ENCODE measurements at regions not wholly inside any gene's neighbourhood (a gene's known extent, or its start where the extent isn't known, plus 50 kb on each side); places are given as distances from the start of the nearest gene placed in this dataset.

- Histone ChIP-seq H3K36me3 (ENCODE audit: insufficient read depth, low read length, poor library complexity, severe bottlenecking) (no peaks in the 10 kb centered on the region), H3K4me3 (ENCODE audit: low read depth, low read length, poor library complexity, severe bottlenecking) (no peak overlapping the region), H3K27me3 (replicated peaks; ENCODE audit: insufficient read depth, low read depth, low read length, poor library complexity) (no peaks in the 10 kb centered on the region), H3K27ac (ENCODE audit: low read depth, low read length, poor library complexity, severe bottlenecking) (no peak overlapping the region), H3K4me1 (ENCODE audit: insufficient read depth, low read length, poor library complexity, severe bottlenecking) (peaks cover 10% of the 10 kb centered on the region), H3K9me3 (ENCODE audit: low read depth, low read length, poor library complexity, severe bottlenecking) (no peaks in the 10 kb centered on the region)
- ChIA-PET POLR2A (ENCODE audit: low non-redundant PET) (no interaction called here), CTCF (no interaction called here)
- TF ChIP-seq EZH2 (IDR thresholded peaks at IDR 0.05; ENCODE audit: borderline replicate concordance, low read depth, low read length, poor library complexity, severe bottlenecking) (no peak), CTCF (conservative IDR thresholded peaks at IDR 0.05; ENCODE audit: low read depth, low read length) (no peak)
- intact Hi-C loops (cut with micrococcal nuclease; ENCODE audit: unreplicated experiment), result no loop called here
- DNase-seq (ENCODE audit: low spot score), result no peak
- no TSS peak for BruUV-seq (replicated peaks)
Observed at GRCh38 chr10:78178397-78178796, 144.7 kb downstream of the RPS24 start.

GRCh38 chr10:78178940-78179339, 145.3 kb downstream of the RPS24 start:
- DNase-seq (ENCODE audit: low spot score), result peak; percentile 26
- ChIA-PET CTCF (no interaction called here), POLR2A (ENCODE audit: low non-redundant PET) (no interaction called here)

GRCh38 chr10:78179886-78180705, 146.4 kb downstream of the RPS24 start:
- no peaks in the 10 kb centered on the region for H3K9me3 ChIP-seq (ENCODE audit: low read depth, low read length, poor library complexity, severe bottlenecking)
- peaks cover 10% of the 10 kb centered on the region for H3K4me1 ChIP-seq (ENCODE audit: insufficient read depth, low read length, poor library complexity, severe bottlenecking)
- H3K4me3 ChIP-seq (ENCODE audit: low read depth, low read length, poor library complexity, severe bottlenecking), result no peak overlapping the region
- no peak overlapping the region for H3K27ac ChIP-seq (ENCODE audit: low read depth, low read length, poor library complexity, severe bottlenecking)
- ChIA-PET CTCF (no interaction called here), POLR2A (ENCODE audit: low non-redundant PET) (no interaction called here)
- no peak for DNase-seq (ENCODE audit: low spot score)
- intact Hi-C loops (cut with micrococcal nuclease; ENCODE audit: unreplicated experiment), result no loop called here
- H3K36me3 ChIP-seq (ENCODE audit: insufficient read depth, low read length, poor library complexity, severe bottlenecking), result no peaks in the 10 kb centered on the region
- TF ChIP-seq EZH2 (IDR thresholded peaks at IDR 0.05; ENCODE audit: borderline replicate concordance, low read depth, low read length, poor library complexity, severe bottlenecking) (no peak), CTCF (conservative IDR thresholded peaks at IDR 0.05; ENCODE audit: low read depth, low read length) (no peak)
- no peaks in the 10 kb centered on the region for H3K27me3 ChIP-seq (replicated peaks; ENCODE audit: insufficient read depth, low read depth, low read length, poor library complexity)
- no TSS peak for BruUV-seq (replicated peaks)

More at GRCh38 chr10:78178940-78179339, 145.3 kb downstream of the RPS24 start:
- no peak overlapping the region for H3K27ac ChIP-seq (ENCODE audit: low read depth, low read length, poor library complexity, severe bottlenecking)
- H3K4me3 ChIP-seq (ENCODE audit: low read depth, low read length, poor library complexity, severe bottlenecking), result no peak overlapping the region
- H3K36me3 ChIP-seq (ENCODE audit: insufficient read depth, low read length, poor library complexity, severe bottlenecking), result no peaks in the 10 kb centered on the region
- intact Hi-C loops (cut with micrococcal nuclease; ENCODE audit: unreplicated experiment), result no loop called here
- no TSS peak for BruUV-seq (replicated peaks)
- H3K9me3 ChIP-seq (ENCODE audit: low read depth, low read length, poor library complexity, severe bottlenecking), result no peaks in the 10 kb centered on the region
- no peaks in the 10 kb centered on the region for H3K27me3 ChIP-seq (replicated peaks; ENCODE audit: insufficient read depth, low read depth, low read length, poor library complexity)
- peaks cover 10% of the 10 kb centered on the region for H3K4me1 ChIP-seq (ENCODE audit: insufficient read depth, low read length, poor library complexity, severe bottlenecking)
- TF ChIP-seq CTCF (conservative IDR thresholded peaks at IDR 0.05; ENCODE audit: low read depth, low read length) (no peak), EZH2 (IDR thresholded peaks at IDR 0.05; ENCODE audit: borderline replicate concordance, low read depth, low read length, poor library complexity, severe bottlenecking) (no peak)
